H9 (cell line): ENCODE measurements at regions not wholly inside any gene's neighbourhood (a gene's known extent, or its start where the extent isn't known, plus 50 kb on each side); places are given as distances from the start of the nearest gene placed in this dataset.

Experiments
- DNase-seq: peaks from one replicate; pipeline ENCODE4 v3.0.0-alpha.2; 2017
- H2AFZ ChIP-seq: one replicate; pipeline ENCODE4 v1.6.1; 2013; ENCODE audit warnings: mild to moderate bottlenecking, low read length, control low read depth, moderate library complexity
- H2AK5ac ChIP-seq: 2 replicates; pipeline ENCODE4 v1.6.1; 2013; ENCODE audit warnings: low read length, control low read depth, mixed read lengths; ENCODE audit not compliant: insufficient read length
- H2BK120ac ChIP-seq: one replicate; pipeline ENCODE4 v1.6.1; 2013; ENCODE audit warnings: low read depth, mild to moderate bottlenecking, low read length, control low read depth, inconsistent platforms; ENCODE audit not compliant: poor library complexity, severe bottlenecking
- H2BK12ac ChIP-seq: 2 replicates; pipeline ENCODE4 v1.6.1; 2013; ENCODE audit warnings: low read length, control low read depth, mixed read lengths, low read depth; ENCODE audit not compliant: insufficient read length
- H2BK15ac ChIP-seq: 2 replicates; pipeline ENCODE4 v1.6.1; 2013; ENCODE audit warnings: low read depth, low read length, control low read depth
- H2BK20ac ChIP-seq: one replicate; pipeline ENCODE4 v1.6.1; 2013; ENCODE audit warnings: low read depth, mild to moderate bottlenecking, low read length, control low read depth, inconsistent platforms; ENCODE audit not compliant: poor library complexity, severe bottlenecking
- H2BK5ac ChIP-seq: 2 replicates; pipeline ENCODE4 v1.6.1; 2013; ENCODE audit warnings: low read length, control low read depth, mixed read lengths; ENCODE audit not compliant: insufficient read length
- H3K14ac ChIP-seq: 2 replicates; pipeline ENCODE4 v1.6.1; 2013; ENCODE audit warnings: low read length, control low read depth; ENCODE audit not compliant: insufficient read depth
- H3K18ac ChIP-seq: 2 replicates; pipeline ENCODE4 v1.6.1; 2013; ENCODE audit warnings: low read depth, mild to moderate bottlenecking, mixed read lengths, low read length, control low read depth; ENCODE audit not compliant: insufficient read length
- H3K23ac ChIP-seq: 2 replicates; pipeline ENCODE4 v1.6.1; 2013; ENCODE audit warnings: low read length, control low read depth, mixed read lengths, low read depth; ENCODE audit not compliant: insufficient read length
- H3K23me2 ChIP-seq: 2 replicates; pipeline ENCODE4 v1.6.1; 2013; ENCODE audit warnings: low read depth, mild to moderate bottlenecking, mixed read lengths, low read length, control low read depth; ENCODE audit not compliant: insufficient read length, poor library complexity, severe bottlenecking
- H3K27ac ChIP-seq: 2 replicates; pipeline ENCODE4 v1.5.1; 2013; ENCODE audit warnings: low read length, control low read depth, mixed read lengths, low read depth; ENCODE audit not compliant: insufficient read length
- H3K27me3 ChIP-seq: 2 replicates; pipeline ENCODE4 v1.6.1; 2013; ENCODE audit warnings: low read length, control low read depth, inconsistent platforms; ENCODE audit not compliant: insufficient read depth
- H3K4ac ChIP-seq: 2 replicates; pipeline ENCODE4 v1.6.1; 2013; ENCODE audit warnings: low read depth, mild to moderate bottlenecking, control low read depth, inconsistent platforms, low read length, moderate library complexity
- H3K4me1 ChIP-seq: 2 replicates; pipeline ENCODE4 v1.6.1; 2013; ENCODE audit warnings: low read length, control low read depth, inconsistent platforms; ENCODE audit not compliant: insufficient read depth
- H3K4me2 ChIP-seq: 2 replicates; pipeline ENCODE4 v1.6.1; 2013; ENCODE audit warnings: low read length, control low read depth, mixed read lengths; ENCODE audit not compliant: insufficient read length, insufficient read depth
- H3K56ac ChIP-seq: 2 replicates; pipeline ENCODE4 v1.6.1; 2013; ENCODE audit warnings: low read depth, mild to moderate bottlenecking, mixed read lengths, low read length, control low read depth; ENCODE audit not compliant: insufficient read length
- H3K79me1 ChIP-seq: 2 replicates; pipeline ENCODE4 v1.6.1; 2013; ENCODE audit warnings: low read depth, mild to moderate bottlenecking, moderate library complexity, low read length, control low read depth, inconsistent platforms; ENCODE audit not compliant: insufficient read depth, poor library complexity, severe bottlenecking
- H3K79me2 ChIP-seq: 2 replicates; pipeline ENCODE4 v1.6.1; 2013; ENCODE audit warnings: low read length, control low read depth, inconsistent platforms; ENCODE audit not compliant: insufficient read depth
- H3K9ac ChIP-seq: 2 replicates; pipeline ENCODE4 v1.6.1; 2013; ENCODE audit warnings: low read length, control low read depth, mixed read lengths; ENCODE audit not compliant: insufficient read length; ENCODE audit errors: extremely low read depth
- H3K9me3 ChIP-seq: one replicate; pipeline ENCODE4 v1.6.1; 2013; ENCODE audit warnings: low read depth, low read length, inconsistent platforms; ENCODE audit not compliant: control insufficient read depth
- H3T11ph ChIP-seq: one replicate; pipeline ENCODE4 v1.6.1; 2013; ENCODE audit warnings: mild to moderate bottlenecking, low read length, control low read depth, inconsistent platforms
- H4K20me1 ChIP-seq: one replicate; pipeline ENCODE4 v1.6.1; 2013; ENCODE audit not compliant: control insufficient read depth, insufficient read length, insufficient read depth
- H4K5ac ChIP-seq: 2 replicates; pipeline ENCODE4 v1.6.1; 2013; ENCODE audit warnings: low read depth, mild to moderate bottlenecking, mixed read lengths, low read length, control low read depth; ENCODE audit not compliant: insufficient read length
- H4K8ac ChIP-seq: replicated peaks from 2 replicates; pipeline ENCODE4 v1.6.1; 2013; ENCODE audit warnings: low read length, control low read depth, mixed read lengths, low read depth; ENCODE audit not compliant: insufficient read length
- H4K91ac ChIP-seq: 2 replicates; pipeline ENCODE4 v1.6.1; 2013; ENCODE audit warnings: low read depth, mild to moderate bottlenecking, moderate library complexity, mixed read lengths, low read length, control low read depth; ENCODE audit not compliant: insufficient read length
- H3K27ac Mint-ChIP-seq, 3 experiments: 2 replicates in 2 of 3; 3 replicates in 1 of 3; pipeline ENCODE4 v1.8.0; 2020 to 2021; ENCODE audit warnings: mixed read lengths in 3 of 3, mild to moderate bottlenecking in 1 of 3, moderate library complexity in 1 of 3
- H3K27me3 Mint-ChIP-seq: 2 replicates; pipeline ENCODE4 v1.8.0; 2021; ENCODE audit warnings: low read depth, mild to moderate bottlenecking, moderate library complexity, mixed read lengths
- H3K36me3 Mint-ChIP-seq, 3 experiments: 2 replicates in 2 of 3; 3 replicates in 1 of 3; pipeline ENCODE4 v1.8.0; 2020 to 2021; ENCODE audit warnings: low read depth in 3 of 3, mixed read lengths in 3 of 3; ENCODE audit not compliant: insufficient read depth in 1 of 3
- H3K4me1 Mint-ChIP-seq, 2 experiments: 2 replicates each; pipeline ENCODE4 v1.8.0; 2020; ENCODE audit warnings: mixed read lengths in 2 of 2
- H3K4me3 Mint-ChIP-seq, 2 experiments: 2 replicates in 1 of 2; 3 replicates in 1 of 2; pipeline ENCODE4 v1.8.0; 2020 to 2021; ENCODE audit warnings: mild to moderate bottlenecking in 2 of 2, mixed read lengths in 2 of 2, moderate library complexity in 1 of 2
- H3K9me3 Mint-ChIP-seq, 2 experiments: 2 replicates in 1 of 2; 3 replicates in 1 of 2; pipeline ENCODE4 v1.8.0; 2020; ENCODE audit warnings: mild to moderate bottlenecking in 2 of 2, mixed read lengths in 2 of 2, moderate library complexity in 1 of 2
- TF ChIP-seq, protein P1 (sequence below): fragments of 200-600 bp; sonication (generic); conservative IDR thresholded peaks from 3 replicates; pipeline ENCODE4 v1.8.0; 2021; ENCODE audit warnings: antibody characterized with exemption, mild to moderate bottlenecking

DNA sequence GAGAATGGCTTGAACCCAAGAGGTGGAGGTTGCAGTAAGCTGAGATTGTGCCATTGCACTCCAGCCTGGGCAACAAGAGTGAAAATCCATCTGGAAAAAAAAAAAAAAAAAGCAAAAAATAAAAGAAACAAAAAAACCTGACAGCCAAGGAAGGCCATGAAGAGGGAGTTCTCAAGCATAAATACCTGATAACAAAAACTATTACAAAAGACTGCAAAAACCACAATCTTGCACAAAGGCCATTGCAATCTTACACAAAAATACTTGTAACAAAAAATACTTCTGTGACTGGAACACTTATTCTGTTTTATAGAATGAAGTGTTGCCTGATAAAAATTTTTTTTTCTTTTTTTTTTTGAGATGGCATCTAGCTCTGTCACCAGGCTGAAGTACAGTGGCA is 61.5 kb upstream of the TSC22D1 start:
- Mint-ChIP-seq H3K9me3 (no peaks in the 10 kb centered on the region), H3K27ac (no peak overlapping the region)

More for the DNA sequence above, 61.5 kb upstream of the TSC22D1 start:
- H2AK5ac ChIP-seq = no peak overlapping the region
- no peak overlapping the region for H4K91ac ChIP-seq
- H4K8ac ChIP-seq = no peak overlapping the region
- no peak overlapping the region for H3K9ac ChIP-seq
- no peak overlapping the region for H2BK20ac ChIP-seq
- H3K36me3 Mint-ChIP-seq = no peaks in the 10 kb centered on the region
- H3K18ac ChIP-seq = no peak overlapping the region
- H2BK12ac ChIP-seq = no peak overlapping the region
- no peak overlapping the region for H2AFZ ChIP-seq
- no peak overlapping the region for H2BK120ac ChIP-seq
- H3K4me3 Mint-ChIP-seq = no peak overlapping the region
- no peaks in the 10 kb centered on the region for H3K9me3 ChIP-seq
- no peaks in the 10 kb centered on the region for H3K27me3 ChIP-seq
- no peak overlapping the region for H3K4ac ChIP-seq
- H3T11ph ChIP-seq = no peak overlapping the region
- H4K5ac ChIP-seq = no peak overlapping the region
- TF ChIP-seq, protein P1, sequence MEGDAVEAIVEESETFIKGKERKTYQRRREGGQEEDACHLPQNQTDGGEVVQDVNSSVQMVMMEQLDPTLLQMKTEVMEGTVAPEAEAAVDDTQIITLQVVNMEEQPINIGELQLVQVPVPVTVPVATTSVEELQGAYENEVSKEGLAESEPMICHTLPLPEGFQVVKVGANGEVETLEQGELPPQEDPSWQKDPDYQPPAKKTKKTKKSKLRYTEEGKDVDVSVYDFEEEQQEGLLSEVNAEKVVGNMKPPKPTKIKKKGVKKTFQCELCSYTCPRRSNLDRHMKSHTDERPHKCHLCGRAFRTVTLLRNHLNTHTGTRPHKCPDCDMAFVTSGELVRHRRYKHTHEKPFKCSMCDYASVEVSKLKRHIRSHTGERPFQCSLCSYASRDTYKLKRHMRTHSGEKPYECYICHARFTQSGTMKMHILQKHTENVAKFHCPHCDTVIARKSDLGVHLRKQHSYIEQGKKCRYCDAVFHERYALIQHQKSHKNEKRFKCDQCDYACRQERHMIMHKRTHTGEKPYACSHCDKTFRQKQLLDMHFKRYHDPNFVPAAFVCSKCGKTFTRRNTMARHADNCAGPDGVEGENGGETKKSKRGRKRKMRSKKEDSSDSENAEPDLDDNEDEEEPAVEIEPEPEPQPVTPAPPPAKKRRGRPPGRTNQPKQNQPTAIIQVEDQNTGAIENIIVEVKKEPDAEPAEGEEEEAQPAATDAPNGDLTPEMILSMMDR = no peak
- H2BK15ac ChIP-seq = no peak overlapping the region
- H3K79me2 ChIP-seq = no peaks in the 10 kb centered on the region
- H4K20me1 ChIP-seq = no peaks in the 10 kb centered on the region
- no peak overlapping the region for H3K14ac ChIP-seq
- 0 out of 2 replicates have a peak, but pooled peaks cover 2% of the 10 kb centered on the region for H3K27me3 Mint-ChIP-seq
- no peak for DNase-seq
- H3K27ac ChIP-seq = no peak overlapping the region
- H3K56ac ChIP-seq = no peak overlapping the region
- peaks cover 0 to 7% of the 10 kb centered on the region in 2 experiments; a peak in 2 of 4 replicates for H3K4me1 Mint-ChIP-seq
- no peaks in the 10 kb centered on the region for H3K23me2 ChIP-seq
- H3K79me1 ChIP-seq = no peaks in the 10 kb centered on the region
- H3K4me2 ChIP-seq = no peak overlapping the region
- no peak overlapping the region for H2BK5ac ChIP-seq
- H3K23ac ChIP-seq = no peak overlapping the region
- H3K4me1 ChIP-seq = no peaks in the 10 kb centered on the region
